Left ventricle myocardium inferior (tissue), 1 donor: ENCODE measurements at regions not wholly inside any gene's neighbourhood (a gene's known extent, or its start where the extent isn't known, plus 50 kb on each side); places are given as distances from the start of the nearest gene placed in this dataset.

ENCODE experiments used
- DNase-seq: peaks from one replicate; pipeline ENCODE4 v3.0.0-alpha.2; 2020
- H3K27ac ChIP-seq: fragments of 200-600 bp; replicated peaks from 2 replicates; pipeline ENCODE4 v1.8.0; 2021
- H3K27me3 ChIP-seq: fragments of 200-600 bp; 2 replicates; pipeline ENCODE4 v1.8.0; 2021; ENCODE audit warnings: low read depth
- H3K36me3 ChIP-seq: fragments of 200-600 bp; 2 replicates; pipeline ENCODE4 v1.8.0; 2021
- H3K4me1 ChIP-seq: fragments of 200-600 bp; 2 replicates; pipeline ENCODE4 v1.8.0; 2021
- H3K4me3 ChIP-seq: fragments of 200-600 bp; 2 replicates; pipeline ENCODE4 v1.8.0; 2021; ENCODE audit warnings: mild to moderate bottlenecking, moderate library complexity
- H3K9me3 ChIP-seq: fragments of 200-600 bp; replicated peaks from 2 replicates; pipeline ENCODE4 v1.8.0; 2021
- intact Hi-C: fragments of 100-400 bp; cut with micrococcal nuclease; formaldehyde crosslinking; loops from one replicate; pipeline ENCODE4 v1.11.0; 2022
- TF ChIP-seq, protein P1 (sequence below): fragments of 200-600 bp; IDR thresholded peaks from 2 replicates; pipeline ENCODE4 v1.8.0; 2021; ENCODE audit warnings: antibody characterized with exemption, mild to moderate bottlenecking, borderline replicate concordance
- donor health status: DM: no; HTN: yes; CAD: no; lungs with severe emphysema.

DNA sequence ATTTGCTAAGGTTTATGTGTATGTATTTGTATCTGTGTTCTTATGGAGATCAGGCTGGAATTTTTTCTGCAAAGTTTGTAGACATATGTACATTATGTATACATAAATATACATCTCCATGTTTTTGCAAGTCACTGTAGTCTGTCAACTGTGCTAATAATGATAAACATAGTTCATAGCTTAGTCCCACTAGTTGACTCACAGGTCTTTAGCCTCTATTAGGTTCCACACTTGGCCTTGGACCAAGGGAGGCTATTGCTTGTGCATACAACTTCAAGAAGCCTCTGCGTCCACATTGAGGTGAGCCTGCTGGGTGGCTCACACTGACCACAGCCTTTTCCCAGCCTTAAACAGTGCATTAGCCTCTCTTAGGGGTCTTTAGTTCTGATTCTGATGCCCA is 243.8 kb upstream of the PEX5L start:
- intact Hi-C loops = no loop called here
- TF ChIP-seq, protein P1, sequence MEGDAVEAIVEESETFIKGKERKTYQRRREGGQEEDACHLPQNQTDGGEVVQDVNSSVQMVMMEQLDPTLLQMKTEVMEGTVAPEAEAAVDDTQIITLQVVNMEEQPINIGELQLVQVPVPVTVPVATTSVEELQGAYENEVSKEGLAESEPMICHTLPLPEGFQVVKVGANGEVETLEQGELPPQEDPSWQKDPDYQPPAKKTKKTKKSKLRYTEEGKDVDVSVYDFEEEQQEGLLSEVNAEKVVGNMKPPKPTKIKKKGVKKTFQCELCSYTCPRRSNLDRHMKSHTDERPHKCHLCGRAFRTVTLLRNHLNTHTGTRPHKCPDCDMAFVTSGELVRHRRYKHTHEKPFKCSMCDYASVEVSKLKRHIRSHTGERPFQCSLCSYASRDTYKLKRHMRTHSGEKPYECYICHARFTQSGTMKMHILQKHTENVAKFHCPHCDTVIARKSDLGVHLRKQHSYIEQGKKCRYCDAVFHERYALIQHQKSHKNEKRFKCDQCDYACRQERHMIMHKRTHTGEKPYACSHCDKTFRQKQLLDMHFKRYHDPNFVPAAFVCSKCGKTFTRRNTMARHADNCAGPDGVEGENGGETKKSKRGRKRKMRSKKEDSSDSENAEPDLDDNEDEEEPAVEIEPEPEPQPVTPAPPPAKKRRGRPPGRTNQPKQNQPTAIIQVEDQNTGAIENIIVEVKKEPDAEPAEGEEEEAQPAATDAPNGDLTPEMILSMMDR = no peak
- DNase-seq = no peak
- Histone ChIP-seq H3K4me1 (no peaks in the 10 kb centered on the region), H3K4me3 (no peak overlapping the region), H3K36me3 (no peaks in the 10 kb centered on the region), H3K27ac (no peak overlapping the region), H3K27me3 (no peaks in the 10 kb centered on the region), H3K9me3 (no peaks in the 10 kb centered on the region)

DNA sequence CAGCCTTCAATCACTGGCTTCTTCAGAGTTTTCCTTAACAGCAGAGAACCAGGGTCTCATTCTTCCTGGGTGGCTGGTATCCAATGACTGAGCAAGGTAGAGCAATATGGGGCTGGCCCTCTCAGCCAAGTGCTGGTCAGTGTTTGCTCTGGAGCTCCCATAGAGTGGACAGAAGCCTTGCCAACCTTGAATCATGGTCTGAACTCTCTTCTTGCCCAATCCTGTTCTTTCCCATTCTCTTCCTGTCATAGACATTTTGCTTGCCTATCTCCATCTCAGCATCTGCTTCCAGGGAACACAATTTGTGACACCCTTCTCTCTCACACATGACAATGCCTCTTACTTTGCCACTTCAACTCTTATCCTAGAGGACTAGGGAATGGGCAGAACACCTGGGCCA is 245.6 kb upstream of the PEX5L start:
- no peaks in the 10 kb centered on the region for H3K4me1 ChIP-seq
- TF ChIP-seq, protein P1 = no peak
- peaks cover 7% of the 10 kb centered on the region for H3K27me3 ChIP-seq
- intact Hi-C loops = no loop called here
- no peak for DNase-seq
- H3K36me3 ChIP-seq = no peaks in the 10 kb centered on the region
- no peaks in the 10 kb centered on the region for H3K9me3 ChIP-seq
- no peak overlapping the region for H3K27ac ChIP-seq
- H3K4me3 ChIP-seq = no peak overlapping the region

DNA sequence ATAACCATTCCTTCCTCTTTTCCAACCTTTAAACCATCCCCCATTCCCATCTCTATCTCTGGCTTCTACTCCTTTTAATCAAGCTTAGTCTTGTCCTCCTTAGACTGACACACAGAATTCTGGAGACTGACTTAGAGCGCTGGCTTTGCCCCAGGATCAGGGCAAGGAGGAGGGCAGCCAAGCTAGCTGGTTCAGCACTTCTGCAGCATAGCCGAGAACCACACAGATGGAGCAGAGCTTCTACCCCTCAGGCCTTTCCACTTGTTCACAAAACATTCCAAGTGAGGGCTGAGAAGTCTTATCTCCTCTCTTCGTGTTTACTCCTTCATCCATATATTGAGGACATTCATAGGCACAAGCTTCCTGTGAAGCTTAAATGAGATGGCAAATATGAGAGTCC is 246.5 kb upstream of the PEX5L start:
- TF ChIP-seq, protein P1 = no peak
- Histone ChIP-seq H3K9me3 (no peaks in the 10 kb centered on the region), H3K27me3 (peaks cover 7% of the 10 kb centered on the region), H3K4me1 (no peaks in the 10 kb centered on the region), H3K4me3 (no peak overlapping the region), H3K27ac (no peak overlapping the region), H3K36me3 (no peaks in the 10 kb centered on the region)
- intact Hi-C loops = no loop called here
- DNase-seq = no peak

DNA sequence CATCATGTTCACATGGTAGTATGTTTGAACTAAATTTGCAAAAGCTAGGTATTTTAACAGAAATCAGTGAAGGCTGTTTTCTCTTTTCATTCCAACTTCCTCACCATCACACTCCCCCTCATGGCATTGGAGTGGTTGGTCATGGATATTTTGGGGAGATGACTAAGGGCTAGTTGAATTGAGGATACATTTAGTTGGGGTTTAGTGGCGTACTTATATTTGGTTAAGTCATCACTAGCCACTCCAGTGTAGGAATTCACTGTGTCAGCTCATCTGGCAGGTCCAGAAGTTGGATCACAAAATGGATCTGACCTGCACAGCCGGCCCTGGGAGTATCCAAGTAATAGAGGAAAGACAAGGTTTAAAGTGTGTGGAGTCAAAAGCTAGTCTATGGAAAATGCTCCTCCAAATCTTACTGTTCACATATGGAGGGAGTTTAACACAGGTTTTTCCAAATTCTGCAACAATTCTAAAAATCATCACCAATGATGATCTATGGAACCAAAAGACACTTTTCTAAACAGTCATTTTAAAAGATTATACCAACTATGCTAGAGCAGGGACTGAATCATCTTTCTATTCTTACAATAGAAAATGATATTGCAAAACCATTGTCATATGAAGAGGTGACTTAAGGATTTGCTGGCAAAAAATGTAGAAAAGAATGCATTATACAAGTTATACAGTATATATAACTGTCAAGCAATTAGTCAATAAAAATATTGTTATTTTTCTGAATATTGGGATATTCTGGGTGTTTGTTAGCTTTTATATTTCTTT is 247.8 kb upstream of the PEX5L start:
- no peaks in the 10 kb centered on the region for H3K4me1 ChIP-seq

DNA sequence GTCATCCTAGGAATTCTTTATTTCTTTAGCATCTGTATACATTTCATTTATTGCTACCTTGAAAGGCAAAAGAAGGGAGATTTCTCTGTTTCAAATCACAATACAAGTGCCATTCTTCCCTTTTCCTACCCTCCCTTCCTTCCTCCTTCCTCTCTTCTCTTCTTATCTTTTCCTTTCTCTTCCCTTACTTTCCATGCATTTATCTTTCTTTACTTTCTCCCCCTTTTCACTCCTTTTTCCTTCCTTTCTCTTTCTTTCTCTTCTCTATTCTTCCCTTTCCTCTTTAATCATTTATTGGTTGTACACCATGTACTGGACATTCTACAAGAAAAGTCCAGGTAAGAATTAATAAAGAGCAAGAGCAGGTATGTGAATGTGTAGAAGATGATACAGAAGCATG is 251.0 kb upstream of the PEX5L start:
- Histone ChIP-seq H3K27me3 (peaks cover 7% of the 10 kb centered on the region), H3K4me3 (no peak overlapping the region), H3K4me1 (no peaks in the 10 kb centered on the region), H3K27ac (no peak overlapping the region), H3K36me3 (no peaks in the 10 kb centered on the region), H3K9me3 (no peaks in the 10 kb centered on the region)
- intact Hi-C loops = no loop called here
- TF ChIP-seq, protein P1 = no peak
- DNase-seq = no peak

More for the DNA sequence above, 247.8 kb upstream of the PEX5L start:
- DNase-seq = no peak
- intact Hi-C loops = no loop called here
- TF ChIP-seq, protein P1 = no peak
- Histone ChIP-seq H3K27me3 (peaks cover 7% of the 10 kb centered on the region), H3K4me3 (no peak overlapping the region), H3K27ac (no peak overlapping the region), H3K36me3 (no peaks in the 10 kb centered on the region), H3K9me3 (no peaks in the 10 kb centered on the region)
